HG03097 (cell line): ENCODE measurements at regions not wholly inside any gene's neighbourhood (a gene's known extent, or its start where the extent isn't known, plus 50 kb on each side); places are given as distances from the start of the nearest gene placed in this dataset.
"Not testable (repeated sequence)": the region's sequence is repeated elsewhere in the genome, so short reads cannot be mapped to it uniquely, and the experiment has no call there.

Experiments used
- ATAC-seq: cut with Tn5 transposase; IDR thresholded peaks from one replicate; pipeline ENCODE4 v1.9.1; 2021; ENCODE audit not compliant: unreplicated experiment, low FRiP score

- no peak for ATAC-seq
These were observed 706.9 kb upstream of the LUZP2 start for GRCh38 chr11:23789938-23790371.

- ATAC-seq: no peak
These were observed 699.0 kb upstream of the LUZP2 start for GRCh38 chr11:23797624-23798419.

- not testable (repeated sequence) for ATAC-seq
These were observed 662.5 kb upstream of the LUZP2 start for GRCh38 chr11:23834306-23834705.

- ATAC-seq: no peak
These were observed 659.9 kb upstream of the LUZP2 start for GRCh38 chr11:23836981-23837380.

GRCh38 chr11:23840872-23841271 is 656.0 kb upstream of the LUZP2 start:
- no peak for ATAC-seq

- no peak for ATAC-seq
These were observed 649.9 kb upstream of the LUZP2 start for GRCh38 chr11:23846902-23847422.

GRCh38 chr11:23851216-23851615 is 645.6 kb upstream of the LUZP2 start:
- no peak for ATAC-seq

GRCh38 chr11:23856654-23857053 is 640.2 kb upstream of the LUZP2 start:
- no peak for ATAC-seq

GRCh38 chr11:23859087-23859486 is 637.8 kb upstream of the LUZP2 start:
- no peak for ATAC-seq

- no peak for ATAC-seq
These were observed 635.2 kb upstream of the LUZP2 start for GRCh38 chr11:23861615-23862014.

- ATAC-seq: no peak
These were observed 631.4 kb upstream of the LUZP2 start for GRCh38 chr11:23865341-23865975.

- ATAC-seq: no peak
These were observed 630.2 kb upstream of the LUZP2 start for GRCh38 chr11:23866641-23867040.

- ATAC-seq: no peak
These were observed 627.2 kb upstream of the LUZP2 start for GRCh38 chr11:23869671-23870070.

GRCh38 chr11:23873406-23873805 is 623.4 kb upstream of the LUZP2 start:
- no peak for ATAC-seq

GRCh38 chr11:23875176-23875850 is 621.5 kb upstream of the LUZP2 start:
- no peak for ATAC-seq

GRCh38 chr11:23883426-23884048 is 613.3 kb upstream of the LUZP2 start:
- not testable (repeated sequence) for ATAC-seq

GRCh38 chr11:23884341-23884740 is 612.5 kb upstream of the LUZP2 start:
- ATAC-seq: no peak

GRCh38 chr11:23885801-23886200 is 611.1 kb upstream of the LUZP2 start:
- no peak for ATAC-seq

- not testable (repeated sequence) for ATAC-seq
These were observed 609.7 kb upstream of the LUZP2 start for GRCh38 chr11:23887122-23887521.

- ATAC-seq: no peak
These were observed 603.7 kb upstream of the LUZP2 start for GRCh38 chr11:23893126-23893525.
